Fibroblast of the aortic adventitia (primary cell): ENCODE measurements at regions not wholly inside any gene's neighbourhood (a gene's known extent, or its start where the extent isn't known, plus 50 kb on each side); places are given as distances from the start of the nearest gene placed in this dataset.

Experiments
- DNase-seq: peaks from one replicate; pipeline ENCODE4 v3.0.0-alpha.2; 2010; ENCODE audit warnings: low read depth
- H3K4me3 ChIP-seq: 2 replicates; pipeline ENCODE4 v1.5.1; 2011; ENCODE audit warnings: low read depth, mild to moderate bottlenecking, control low read depth, low read length, moderate library complexity
- CTCF ChIP-seq: IDR thresholded peaks from 2 replicates; pipeline ENCODE4 v1.5.1; 2011; ENCODE audit warnings: mild to moderate bottlenecking, low read length, control low read depth, inconsistent platforms; ENCODE audit not compliant: insufficient read depth

GRCh38 chr5:1659100-1659981 is 135.6 kb upstream of the LPCAT1 start:
- H3K4me3 ChIP-seq, result no peak overlapping the region
- no peak for DNase-seq
- no peak for TF ChIP-seq CTCF

DNA sequence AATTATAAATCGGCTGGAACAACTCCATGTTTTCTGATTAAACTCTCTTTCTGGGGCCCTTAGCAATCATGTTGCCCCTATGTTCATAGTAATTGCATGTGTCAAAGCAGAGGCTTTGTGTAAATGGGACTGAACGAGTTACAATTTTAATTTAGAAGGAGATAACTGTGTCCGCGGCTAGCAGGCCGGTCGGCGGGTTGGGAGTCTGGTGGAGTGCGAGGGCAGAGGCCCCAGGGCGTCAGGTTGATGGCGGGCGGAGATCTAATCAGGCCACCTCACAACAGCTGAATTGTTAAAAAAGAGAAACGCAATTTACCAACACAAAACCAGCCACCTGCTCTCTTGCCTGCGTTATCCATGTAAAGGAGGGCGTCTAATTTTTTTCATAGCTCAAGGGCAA is 134.9 kb upstream of the LPCAT1 start:
- H3K4me3 ChIP-seq, result no peak overlapping the region
- no peak for TF ChIP-seq CTCF
- no peak for DNase-seq

- H3K4me3 ChIP-seq, result no peak overlapping the region
- TF ChIP-seq CTCF, result no peak
- no peak for DNase-seq
These were observed 133.5 kb upstream of the LPCAT1 start for GRCh38 chr5:1657161-1657741.

DNA sequence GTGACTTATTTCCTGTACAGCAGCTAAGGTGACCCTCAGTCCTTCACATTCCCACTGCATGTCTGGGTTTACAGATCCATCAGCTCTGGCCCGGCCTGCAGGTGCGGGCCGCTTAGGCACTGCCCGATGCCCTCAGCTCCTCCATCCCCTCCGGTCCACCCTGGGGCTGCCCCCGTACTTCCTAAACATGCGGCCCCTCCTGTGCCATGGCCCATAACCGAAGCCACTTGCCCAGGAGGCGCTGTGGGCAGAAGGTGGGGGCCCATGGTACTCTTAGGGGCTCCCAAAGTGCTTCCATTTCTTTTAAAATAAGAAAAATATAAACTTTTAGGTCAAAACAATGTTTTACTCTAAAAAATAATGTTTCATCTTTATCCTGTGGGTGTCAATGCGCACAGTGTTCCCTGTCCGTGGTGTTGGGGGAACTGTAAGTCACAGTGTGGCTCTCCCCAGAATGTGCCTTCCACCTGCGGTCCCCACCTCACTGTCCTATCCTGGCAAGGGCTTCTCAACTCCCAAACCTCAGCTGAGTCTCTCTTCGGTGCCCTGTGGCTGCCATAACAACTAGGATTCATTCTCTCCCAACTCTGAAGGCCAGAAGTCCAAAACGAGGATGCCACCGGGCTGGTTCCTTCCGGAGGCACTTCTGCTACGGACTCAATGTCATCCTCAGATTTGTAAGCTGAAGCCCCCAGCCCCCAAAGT is 132.7 kb upstream of the LPCAT1 start:
- no peak overlapping the region for H3K4me3 ChIP-seq
- DNase-seq, result no peak
- TF ChIP-seq CTCF, result no peak

DNA sequence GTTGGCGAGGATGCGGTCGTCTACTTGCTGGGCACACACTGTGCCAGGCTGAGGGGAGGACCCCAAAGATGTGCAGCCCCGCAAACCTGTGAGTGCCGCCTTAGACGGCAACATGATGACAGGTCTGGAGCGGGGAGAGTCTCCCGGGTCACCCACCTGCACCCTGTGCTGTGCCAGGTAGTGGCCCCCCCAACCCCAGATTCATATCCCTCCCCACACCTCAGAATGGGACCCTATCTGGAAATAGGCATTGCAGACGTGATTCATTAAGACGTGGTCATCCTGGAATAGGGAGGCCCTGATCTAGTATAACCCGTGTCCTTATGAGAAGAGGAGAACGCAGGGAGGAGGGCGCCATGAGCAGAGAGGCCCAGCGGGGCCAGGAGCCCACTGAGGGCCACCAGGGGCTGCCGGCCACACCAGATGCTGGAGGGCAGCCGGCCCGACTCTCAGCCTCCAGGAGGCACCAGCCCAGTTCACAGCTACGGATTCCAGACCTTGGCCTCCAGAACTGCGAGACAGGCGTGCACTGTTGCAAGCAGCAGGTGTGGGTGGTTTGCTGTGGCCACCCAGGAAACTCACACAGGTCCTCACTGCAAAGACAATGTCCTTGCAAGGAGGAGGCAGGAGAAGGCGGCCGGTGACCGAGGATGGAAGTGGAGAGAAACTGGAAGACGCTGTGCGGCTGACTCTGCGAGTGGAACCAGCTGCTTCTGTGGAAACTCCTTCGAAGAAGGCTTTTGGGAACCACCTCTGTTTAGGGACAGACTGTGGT is 131.9 kb upstream of the LPCAT1 start:
- no peak for TF ChIP-seq CTCF
- no peak for DNase-seq
- H3K4me3 ChIP-seq, result no peak overlapping the region

GRCh38 chr5:1654786-1655495 is 131.2 kb upstream of the LPCAT1 start:
- H3K4me3 ChIP-seq, result no peak overlapping the region
- DNase-seq, result no peak

More at GRCh38 chr5:1654786-1655495, 131.2 kb upstream of the LPCAT1 start:
- TF ChIP-seq CTCF, result no peak
